B cell (primary cell): ENCODE measurements at regions not wholly inside any gene's neighbourhood (a gene's known extent, or its start where the extent isn't known, plus 50 kb on each side); places are given as distances from the start of the nearest gene placed in this dataset.

Source experiments
- ATAC-seq: fragments of 200-7000 bp; cut with Tn5 transposase; one replicate; pipeline ENCODE4 v1.10.0; 2021; ENCODE audit warnings: low read depth, mild to moderate bottlenecking, moderate number of reproducible peaks, moderate library complexity
- CTCF ChIA-PET: fragments of 350-600 bp; sonication (Branson Sonifier 250); formaldehyde crosslinking; loops from one replicate; lab custom pipeline; 2021; ENCODE audit warnings: antibody characterized with exemption, inconsistent platforms; lab: Charles Lee
- POLR2A ChIA-PET: fragments of 350-600 bp; sonication (Branson Sonifier 250); formaldehyde crosslinking; loops from one replicate; lab custom pipeline; 2021; ENCODE audit warnings: antibody characterized with exemption; lab: Charles Lee
- DNase-seq: peaks from one replicate; pipeline ENCODE4 v3.0.0; 2013
- H2AFZ ChIP-seq: 2 replicates; pipeline ENCODE4 v1.6.1; 2012; ENCODE audit warnings: mild to moderate bottlenecking, low read depth, low read length; ENCODE audit not compliant: insufficient read depth, poor library complexity, severe bottlenecking
- H3K27ac ChIP-seq, 2 donors: 1 replicate in 1 of 2; 2 replicates in 1 of 2; pipeline ENCODE4 v1.5.1; 2012 to 2013; ENCODE audit warnings: low read length in 2 of 2, mild to moderate bottlenecking in 2 of 2, moderate library complexity in 1 of 2
- H3K27me3 ChIP-seq, 4 experiments: fragments of 200-600 bp in 1 of 4; sonication (generic) in 1 of 4; replicated peaks in 1 of 4; 1 replicate in 2 of 4; 2 replicates in 2 of 4; pipeline versions ENCODE4 v1.6.1 to v1.7.0; 2013 to 2016; ENCODE audit warnings: low read length in 3 of 4, mild to moderate bottlenecking in 2 of 4, mixed read lengths in 1 of 4, moderate library complexity in 1 of 4; ENCODE audit not compliant: insufficient read depth in 4 of 4, control insufficient read depth in 3 of 4; ENCODE audit errors: control extremely low read depth in 1 of 4
- H3K36me3 ChIP-seq, 2 experiments: replicated peaks in 1 of 2; 1 replicate in 1 of 2; 2 replicates in 1 of 2; pipeline versions ENCODE4 v1.6.1 to v1.7.1; 2013; ENCODE audit warnings: low read length in 1 of 2; ENCODE audit not compliant: insufficient read depth in 2 of 2, control insufficient read depth in 1 of 2; ENCODE audit errors: control extremely low read depth in 1 of 2, extremely low read depth in 1 of 2
- H3K4me1 ChIP-seq, 2 donors: fragments of 200-600 bp in 1 of 2; sonication (generic) in 1 of 2; 1 replicate in 1 of 2; 2 replicates in 1 of 2; pipeline versions ENCODE4 v1.5.1 to v1.6.1; 2013 to 2017; ENCODE audit warnings: low read length in 2 of 2; ENCODE audit not compliant: control insufficient read depth in 2 of 2, insufficient read depth in 2 of 2
- H3K4me2 ChIP-seq: replicated peaks from 2 replicates; pipeline ENCODE3; 2012; ENCODE audit warnings: mild to moderate bottlenecking, low read depth, low read length; ENCODE audit not compliant: poor library complexity, severe bottlenecking
- H3K4me3 ChIP-seq, 5 experiments: fragments of 200-600 bp in 1 of 5; sonication (generic) in 1 of 5; 1 replicate in 3 of 5; 2 replicates in 2 of 5; pipeline versions ENCODE4 v1.5.1 to v1.7.0; 2011 to 2016; ENCODE audit warnings: low read length in 4 of 5, mild to moderate bottlenecking in 4 of 5, low read depth in 2 of 5, control low read depth in 1 of 5, moderate library complexity in 1 of 5; ENCODE audit not compliant: insufficient read depth in 1 of 5; ENCODE audit errors: control extremely low read depth in 1 of 5, extremely low read depth in 1 of 5
- H3K79me2 ChIP-seq: fragments of 200-600 bp; sonication (generic); one replicate; pipeline ENCODE4 v1.6.0; 2016; ENCODE audit warnings: low read length; ENCODE audit not compliant: control insufficient read depth, insufficient read depth
- H3K9ac ChIP-seq: fragments of 200-600 bp; sonication (generic); 2 replicates; pipeline ENCODE4 v1.6.1; 2017; ENCODE audit warnings: mild to moderate bottlenecking, low read length, moderate library complexity
- H3K9me3 ChIP-seq, 3 donors: one replicate each; pipeline versions ENCODE4 v1.6.1 to v1.7.1; 2013; ENCODE audit warnings: low read length in 2 of 3; ENCODE audit not compliant: control insufficient read depth in 2 of 3, insufficient read depth in 1 of 3; ENCODE audit errors: control extremely low read depth in 1 of 3
- H4K20me1 ChIP-seq: 2 replicates; pipeline ENCODE4 v1.6.0; 2012; ENCODE audit warnings: mild to moderate bottlenecking, low read length; ENCODE audit not compliant: insufficient read depth, control insufficient read depth, poor library complexity, severe bottlenecking
- H3K27ac Mint-ChIP-seq: one replicate; pipeline ENCODE4 v1.8.0; 2021; ENCODE audit warnings: mixed read lengths
- H3K27me3 Mint-ChIP-seq: one replicate; pipeline ENCODE4 v1.8.0; 2021; ENCODE audit warnings: mixed read lengths
- H3K4me1 Mint-ChIP-seq: one replicate; pipeline ENCODE4 v1.8.0; 2021; ENCODE audit warnings: mixed read lengths
- H3K4me3 Mint-ChIP-seq: one replicate; pipeline ENCODE4 v1.8.0; 2021; ENCODE audit warnings: mixed read lengths
- H3K9me3 Mint-ChIP-seq: one replicate; pipeline ENCODE4 v1.8.0; 2022; ENCODE audit warnings: mixed read lengths; ENCODE audit not compliant: insufficient read depth
- EZH2 ChIP-seq: IDR thresholded peaks from 2 replicates; pipeline ENCODE4 v1.6.1; 2012; ENCODE audit warnings: borderline replicate concordance, low read depth, mild to moderate bottlenecking, moderate library complexity, low read length; ENCODE audit not compliant: insufficient read depth, poor library complexity, severe bottlenecking
- WGBS: methylation state at CpG from one replicate; pipeline ENCODE4 v1.1.5; 2013; ENCODE audit warnings: missing lambda C conversion rate; ENCODE audit not compliant: insufficient coverage; 5-methylcytosine and 5-hydroxymethylcytosine counted together
- intact Hi-C: fragments of 100-400 bp; cut with micrococcal nuclease; formaldehyde crosslinking; loops from one replicate; pipeline ENCODE4 v1.10.0; 2022
- TF ChIP-seq, protein P1 (sequence below): fragments of 200-600 bp; IDR thresholded peaks from one replicate; pipeline ENCODE4 v1.8.0; 2022; ENCODE audit warnings: antibody characterized with exemption, mild to moderate bottlenecking

DNA sequence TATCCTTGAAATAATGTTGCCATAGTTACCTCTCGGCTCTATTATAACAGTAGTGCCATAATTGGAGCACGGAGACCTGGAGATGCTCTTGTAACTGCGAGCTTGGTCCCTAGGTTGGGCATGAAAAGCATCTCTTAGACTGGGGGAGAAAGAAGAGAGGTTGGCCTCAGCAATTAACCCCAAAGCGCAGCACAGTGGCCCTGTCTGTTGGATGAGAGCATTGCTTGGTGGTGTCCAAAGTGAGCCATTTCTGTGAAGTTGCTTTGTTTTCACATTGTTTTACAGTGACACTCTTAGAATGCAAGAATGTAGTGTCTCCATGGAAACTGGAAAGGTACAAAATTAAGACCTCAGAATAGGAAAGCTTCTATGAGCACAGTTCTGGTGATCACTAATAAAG is 660.7 kb upstream of the EEF2KMT start:
- Histone ChIP-seq H3K79me2 (no peaks in the 10 kb centered on the region), H3K36me3 (no peaks in the 10 kb centered on the region), H4K20me1 (no peaks in the 10 kb centered on the region), H3K4me2 (no peak overlapping the region), H2AFZ (no peak overlapping the region), H3K27me3 (no peaks in the 10 kb centered on the region), H3K9ac (no peak overlapping the region), H3K4me1 (no peaks in the 10 kb centered on the region), H3K9me3 (peaks cover 0 to 3% (median 0%) of the 10 kb centered on the region in 3 donors), H3K27ac (no peak overlapping the region), H3K4me3 (no peak overlapping the region)
- intact Hi-C loops = no loop called here
- H3K27ac Mint-ChIP-seq = no peak overlapping the region
- ChIA-PET CTCF (no interaction called here), POLR2A (no interaction called here)
- no peak for DNase-seq
- no peaks in the 10 kb centered on the region for H3K27me3 Mint-ChIP-seq
- TF ChIP-seq, protein P1, sequence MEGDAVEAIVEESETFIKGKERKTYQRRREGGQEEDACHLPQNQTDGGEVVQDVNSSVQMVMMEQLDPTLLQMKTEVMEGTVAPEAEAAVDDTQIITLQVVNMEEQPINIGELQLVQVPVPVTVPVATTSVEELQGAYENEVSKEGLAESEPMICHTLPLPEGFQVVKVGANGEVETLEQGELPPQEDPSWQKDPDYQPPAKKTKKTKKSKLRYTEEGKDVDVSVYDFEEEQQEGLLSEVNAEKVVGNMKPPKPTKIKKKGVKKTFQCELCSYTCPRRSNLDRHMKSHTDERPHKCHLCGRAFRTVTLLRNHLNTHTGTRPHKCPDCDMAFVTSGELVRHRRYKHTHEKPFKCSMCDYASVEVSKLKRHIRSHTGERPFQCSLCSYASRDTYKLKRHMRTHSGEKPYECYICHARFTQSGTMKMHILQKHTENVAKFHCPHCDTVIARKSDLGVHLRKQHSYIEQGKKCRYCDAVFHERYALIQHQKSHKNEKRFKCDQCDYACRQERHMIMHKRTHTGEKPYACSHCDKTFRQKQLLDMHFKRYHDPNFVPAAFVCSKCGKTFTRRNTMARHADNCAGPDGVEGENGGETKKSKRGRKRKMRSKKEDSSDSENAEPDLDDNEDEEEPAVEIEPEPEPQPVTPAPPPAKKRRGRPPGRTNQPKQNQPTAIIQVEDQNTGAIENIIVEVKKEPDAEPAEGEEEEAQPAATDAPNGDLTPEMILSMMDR = no peak
- no peak for TF ChIP-seq EZH2
- no peak overlapping the region for H3K4me3 Mint-ChIP-seq
- H3K4me1 Mint-ChIP-seq = no peaks in the 10 kb centered on the region
- 100% methylated on average over 4 of the region's 4 CpGs for WGBS
- H3K9me3 Mint-ChIP-seq = peaks cover 4% of the 10 kb centered on the region
- no peak for ATAC-seq

- CTCF ChIA-PET = no interaction called here
These were observed 659.4 kb upstream of the EEF2KMT start for GRCh38 chr16:5756969-5757368.

More at GRCh38 chr16:5756969-5757368, 659.4 kb upstream of the EEF2KMT start:
- Histone ChIP-seq H3K9ac (no peak overlapping the region), H3K27me3 (no peaks in the 10 kb centered on the region), H3K36me3 (no peaks in the 10 kb centered on the region), H3K9me3 (no peaks in the 10 kb centered on the region), H3K27ac (no peak overlapping the region), H3K4me3 (no peak overlapping the region), H3K4me2 (no peak overlapping the region), H4K20me1 (no peaks in the 10 kb centered on the region), H3K4me1 (no peaks in the 10 kb centered on the region), H3K79me2 (no peaks in the 10 kb centered on the region), H2AFZ (no peak overlapping the region)
- Mint-ChIP-seq H3K4me1 (no peaks in the 10 kb centered on the region), H3K4me3 (no peak overlapping the region), H3K27ac (no peak overlapping the region), H3K27me3 (no peaks in the 10 kb centered on the region), H3K9me3 (peaks cover 4% of the 10 kb centered on the region)
- no peak for TF ChIP-seq EZH2
- TF ChIP-seq, protein P1 = no peak
- WGBS = 64% methylated on average over 2 of the region's 5 CpGs
- intact Hi-C loops = no loop called here
- POLR2A ChIA-PET = no interaction called here
- no peak for ATAC-seq
- DNase-seq = no peak
